Ishikawa (cell line): ENCODE measurements at regions not wholly inside any gene's neighbourhood (a gene's known extent, or its start where the extent isn't known, plus 50 kb on each side); places are given as distances from the start of the nearest gene placed in this dataset.

Experiments used
- CEBPB ChIP-seq: IDR thresholded peaks from 2 replicates; pipeline ENCODE4 v1.6.1; 2012
- CREB1 ChIP-seq: IDR thresholded peaks from 2 replicates; pipeline ENCODE4 v1.6.1; 2012; ENCODE audit warnings: low read depth
- EGR1 ChIP-seq: IDR thresholded peaks from 2 replicates; pipeline ENCODE4 v1.6.1; 2012
- EP300 ChIP-seq: IDR thresholded peaks from 2 replicates; pipeline ENCODE4 v1.6.1; 2012; ENCODE audit warnings: borderline replicate concordance
- FOXM1 ChIP-seq: IDR thresholded peaks from 2 replicates; pipeline ENCODE4 v1.6.1; 2012; ENCODE audit warnings: low read depth, borderline replicate concordance
- MAX ChIP-seq: IDR thresholded peaks from 2 replicates; pipeline ENCODE4 v1.6.1; 2012
- NFIC ChIP-seq: IDR thresholded peaks from 2 replicates; pipeline ENCODE4 v1.6.1; 2012
- RAD21 ChIP-seq: IDR thresholded peaks from 2 replicates; pipeline ENCODE4 v1.6.1; 2012; ENCODE audit warnings: low read depth
- REST ChIP-seq: IDR thresholded peaks from 2 replicates; pipeline ENCODE4 v1.6.1; 2012; ENCODE audit warnings: low read depth, mild to moderate bottlenecking
- TAF1 ChIP-seq: IDR thresholded peaks from 2 replicates; pipeline ENCODE4 v1.6.1; 2012; ENCODE audit warnings: low read depth, mild to moderate bottlenecking
- TCF12 ChIP-seq: IDR thresholded peaks from 2 replicates; pipeline ENCODE4 v1.6.1; 2012; ENCODE audit warnings: low read depth
- TEAD4 ChIP-seq: IDR thresholded peaks from 2 replicates; pipeline ENCODE4 v1.6.1; 2012
- USF1 ChIP-seq: IDR thresholded peaks from 2 replicates; pipeline ENCODE4 v1.6.1; 2012
- YY1 ChIP-seq: IDR thresholded peaks from 2 replicates; pipeline ENCODE4 v1.6.1; 2012; ENCODE audit warnings: low read depth
- ZBTB7A ChIP-seq: IDR thresholded peaks from 2 replicates; pipeline ENCODE4 v1.6.1; 2012; ENCODE audit warnings: low read depth

DNA sequence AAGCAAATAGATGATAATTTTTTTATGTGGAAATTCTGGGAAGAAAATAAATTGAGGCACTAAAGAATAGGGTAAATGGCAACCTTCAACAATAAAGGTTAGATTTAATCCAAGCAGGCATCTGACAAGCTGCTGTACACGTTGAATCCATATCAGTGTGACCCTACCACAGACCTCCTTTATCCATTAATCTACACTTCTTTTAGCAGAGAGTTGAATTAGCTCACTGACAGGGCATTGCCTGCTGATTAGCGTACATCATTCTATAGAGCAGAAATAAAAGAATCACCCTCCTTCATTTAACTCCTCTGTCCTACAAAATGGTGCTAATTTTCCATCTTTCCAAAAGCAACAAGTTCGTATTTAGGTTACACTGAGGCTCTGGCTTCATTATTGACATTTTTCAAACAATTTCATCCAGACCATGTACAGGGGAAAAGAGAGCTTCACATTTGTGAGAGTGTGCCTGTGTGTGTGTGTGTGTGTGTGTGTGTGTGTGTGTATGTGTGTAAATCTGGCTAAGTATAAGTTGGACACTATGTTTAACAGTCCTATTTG lies 356.0 kb downstream of the TFEC start:
- TF ChIP-seq FOXM1: no peak
- no peak for TF ChIP-seq TAF1
- TF ChIP-seq CREB1: no peak
- no peak for TF ChIP-seq ZBTB7A
- TF ChIP-seq CEBPB: no peak
- TF ChIP-seq YY1: no peak
- no peak for TF ChIP-seq EGR1
- no peak for TF ChIP-seq TEAD4

DNA sequence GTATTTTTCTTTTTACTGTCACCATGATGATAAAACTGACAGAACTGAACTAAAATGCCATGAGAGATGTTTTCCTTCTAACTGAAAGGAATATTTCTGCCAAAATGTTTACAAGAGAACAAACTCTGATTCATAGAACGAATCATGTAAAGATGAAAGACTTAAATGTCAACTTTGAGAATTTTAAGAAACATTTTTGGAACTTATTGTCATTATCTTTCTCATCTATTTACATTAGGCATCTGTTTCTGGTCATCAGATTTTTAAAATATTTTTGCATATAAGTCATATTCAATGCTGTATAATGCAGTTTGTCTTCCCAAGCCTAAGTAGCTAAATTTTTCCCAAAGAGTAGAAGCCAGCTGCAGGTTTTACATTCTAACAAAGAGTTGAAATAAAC lies 358.5 kb downstream of the TFEC start:
- TF ChIP-seq TAF1 (no peak), FOXM1 (no peak), MAX (no peak), TEAD4 (no peak), NFIC (no peak), REST (no peak), EP300 (no peak), USF1 (no peak), ZBTB7A (no peak), YY1 (no peak), RAD21 (no peak), EGR1 (no peak), CREB1 (no peak)

GRCh38 chr7:115662676-115663075 lies 367.9 kb downstream of the TFEC start:
- TF ChIP-seq USF1 (no peak), EGR1 (no peak), REST (no peak), CEBPB (no peak), MAX (no peak), TCF12 (no peak), TEAD4 (no peak), TAF1 (no peak), YY1 (no peak), EP300 (no peak), CREB1 (no peak), RAD21 (no peak)

- TF ChIP-seq EP300 (no peak), USF1 (no peak), CREB1 (no peak), TAF1 (no peak), MAX (no peak), ZBTB7A (no peak), YY1 (no peak), FOXM1 (no peak), NFIC (no peak), TCF12 (no peak), CEBPB (no peak), RAD21 (no peak), TEAD4 (no peak), EGR1 (no peak), REST (no peak)
Observed at GRCh38 chr7:115662120-115662519, 368.4 kb downstream of the TFEC start.
